Testis (tissue), 2 donors: ENCODE measurements at regions not wholly inside any gene's neighbourhood (a gene's known extent, or its start where the extent isn't known, plus 50 kb on each side); places are given as distances from the start of the nearest gene placed in this dataset.

ENCODE experiments used
- POLR2A ChIP-seq: fragments of 450-650 bp; IDR thresholded peaks from one replicate; pipeline ENCODE4 v1.6.1; 2017; ENCODE audit warnings: antibody characterized with exemption, mild to moderate bottlenecking, moderate library complexity
- TF ChIP-seq, protein P1 (sequence below), 3 experiments: fragments of 450-650 bp in 2 of 3; fragments of 200-600 bp in 1 of 3; sonication (generic) in 1 of 3; IDR thresholded peaks; one replicate each; pipeline ENCODE4 v1.5.1; 2016 to 2019; ENCODE audit warnings: antibody characterized with exemption in 3 of 3, mild to moderate bottlenecking in 2 of 3, moderate library complexity in 1 of 3

DNA sequence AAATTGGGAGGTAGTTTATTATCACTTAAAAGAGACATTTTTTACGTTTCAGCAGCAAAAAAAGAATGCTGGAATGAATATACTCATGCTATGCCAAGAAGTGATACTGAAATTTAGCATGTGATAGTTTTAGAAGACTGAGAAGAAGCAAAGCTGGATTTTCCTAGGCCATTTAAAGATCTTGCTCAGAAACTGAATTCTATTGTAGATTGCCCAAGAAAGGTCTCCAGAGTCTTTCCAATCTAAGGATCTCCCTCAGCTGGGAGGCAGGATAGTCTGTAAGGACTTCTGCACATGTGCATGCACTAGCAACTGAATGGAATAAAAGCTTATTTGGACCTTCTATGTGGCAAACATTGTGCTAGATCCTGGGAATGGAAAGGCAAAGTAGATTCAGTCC, 334.5 kb downstream of the DTWD2 start:
- TF ChIP-seq, protein P1, sequence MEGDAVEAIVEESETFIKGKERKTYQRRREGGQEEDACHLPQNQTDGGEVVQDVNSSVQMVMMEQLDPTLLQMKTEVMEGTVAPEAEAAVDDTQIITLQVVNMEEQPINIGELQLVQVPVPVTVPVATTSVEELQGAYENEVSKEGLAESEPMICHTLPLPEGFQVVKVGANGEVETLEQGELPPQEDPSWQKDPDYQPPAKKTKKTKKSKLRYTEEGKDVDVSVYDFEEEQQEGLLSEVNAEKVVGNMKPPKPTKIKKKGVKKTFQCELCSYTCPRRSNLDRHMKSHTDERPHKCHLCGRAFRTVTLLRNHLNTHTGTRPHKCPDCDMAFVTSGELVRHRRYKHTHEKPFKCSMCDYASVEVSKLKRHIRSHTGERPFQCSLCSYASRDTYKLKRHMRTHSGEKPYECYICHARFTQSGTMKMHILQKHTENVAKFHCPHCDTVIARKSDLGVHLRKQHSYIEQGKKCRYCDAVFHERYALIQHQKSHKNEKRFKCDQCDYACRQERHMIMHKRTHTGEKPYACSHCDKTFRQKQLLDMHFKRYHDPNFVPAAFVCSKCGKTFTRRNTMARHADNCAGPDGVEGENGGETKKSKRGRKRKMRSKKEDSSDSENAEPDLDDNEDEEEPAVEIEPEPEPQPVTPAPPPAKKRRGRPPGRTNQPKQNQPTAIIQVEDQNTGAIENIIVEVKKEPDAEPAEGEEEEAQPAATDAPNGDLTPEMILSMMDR (IDR thresholded peaks at IDR 0.05) = no peak
- TF ChIP-seq POLR2A = no peak
